Gastrocnemius medialis (tissue), 4 donors: ENCODE measurements at regions not wholly inside any gene's neighbourhood (a gene's known extent, or its start where the extent isn't known, plus 50 kb on each side); places are given as distances from the start of the nearest gene placed in this dataset.

Source experiments
- ATAC-seq, 2 donors: fragments of 150-250 bp; one replicate each; pipeline ENCODE4 v1.9.1; 2016
- DNase-seq, 2 donors: peaks; one replicate each; pipeline ENCODE4 v3.0.0-alpha.2; 2019
- H3K27ac ChIP-seq, 4 donors: fragments of 200-600 bp; sonication (generic); 1 replicate in 1 of 4; 2 replicates in 3 of 4; pipeline ENCODE4 v1.5.1; 2016 to 2018; ENCODE audit warnings: mild to moderate bottlenecking in 2 of 4, moderate library complexity in 1 of 4
- H3K27me3 ChIP-seq, 3 donors: fragments of 200-600 bp; sonication (generic) in 2 of 3; 1 replicate in 1 of 3; 2 replicates in 2 of 3; pipeline versions ENCODE4 v1.5.1 to v1.6.0; 2016 to 2019; ENCODE audit warnings: mild to moderate bottlenecking in 1 of 3, moderate library complexity in 1 of 3
- H3K36me3 ChIP-seq, 2 donors: fragments of 200-600 bp; sonication (generic) in 1 of 2; one replicate each; pipeline ENCODE4 v1.5.1; 2017 to 2018
- H3K4me1 ChIP-seq, 2 donors: fragments of 200-600 bp; sonication (generic) in 1 of 2; one replicate each; pipeline ENCODE4 v1.5.1; 2016 to 2017; ENCODE audit warnings: mild to moderate bottlenecking in 2 of 2
- H3K4me3 ChIP-seq, 4 donors: fragments of 200-600 bp; sonication (generic) in 3 of 4; 1 replicate in 1 of 4; 2 replicates in 3 of 4; pipeline ENCODE4 v1.5.1; 2016 to 2019; ENCODE audit warnings: mild to moderate bottlenecking in 2 of 4
- H3K9me3 ChIP-seq, 3 donors: fragments of 200-600 bp; sonication (generic) in 2 of 3; 1 replicate in 1 of 3; 2 replicates in 2 of 3; pipeline ENCODE4 v1.5.1; 2016 to 2019
- POLR2A ChIP-seq, 2 donors: fragments of 450-650 bp; IDR thresholded peaks; one replicate each; pipeline ENCODE4 v1.6.1; 2017; ENCODE audit warnings: antibody characterized with exemption in 2 of 2, mild to moderate bottlenecking in 2 of 2, moderate library complexity in 2 of 2
- in situ Hi-C, 4 donors: fragments of 200-750 bp; cut with MboI; loops; one replicate each; pipeline versions ENCODE4 v1.15.0 to v1.8.0; 2017; ENCODE audit warnings: low sequenced_read_pairs in 4 of 4
- intact Hi-C: fragments of 100-400 bp; cut with DNase I; formaldehyde crosslinking; loops from one replicate; pipeline ENCODE4 v1.15.1; 2023; ENCODE audit warnings: low total_unique reads
- TF ChIP-seq, protein P1 (sequence below), 5 experiments: fragments of 450-650 bp in 3 of 5; fragments of 200-600 bp in 2 of 5; sonication (generic) in 2 of 5; IDR thresholded peaks in 4 of 5; conservative IDR thresholded peaks in 1 of 5; 1 replicate in 4 of 5; 2 replicates in 1 of 5; pipeline ENCODE4 v1.5.1; 2016 to 2019; ENCODE audit warnings: antibody characterized with exemption in 5 of 5, mild to moderate bottlenecking in 3 of 5, moderate library complexity in 3 of 5

DNA sequence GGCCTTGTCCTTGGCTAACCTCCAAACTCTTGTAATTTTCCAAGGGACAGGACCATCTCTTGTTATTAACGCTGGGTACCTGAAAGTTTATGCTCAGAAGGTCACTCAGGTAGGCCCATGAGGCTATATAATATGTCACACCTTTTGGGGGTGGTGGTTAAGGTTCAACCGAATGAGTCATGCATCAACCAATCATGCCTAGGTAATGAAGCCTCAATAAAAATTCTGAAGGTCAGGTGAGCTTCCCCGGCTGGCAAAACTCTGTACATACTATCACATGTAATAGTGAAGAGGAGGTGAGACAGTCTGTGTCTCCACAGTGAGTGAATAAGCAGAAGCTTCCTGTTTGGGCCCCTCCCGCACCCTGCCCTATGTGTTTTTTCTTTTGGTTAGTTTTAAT lies 424.9 kb downstream of the PCDH17 start:
- H3K27ac ChIP-seq, result no peak overlapping the region
- intact Hi-C loops, result no loop called here
- DNase-seq (no peak), ATAC-seq (no peak)
- TF ChIP-seq POLR2A (IDR thresholded peaks at IDR 0.05), result no peak
- TF ChIP-seq, protein P1, sequence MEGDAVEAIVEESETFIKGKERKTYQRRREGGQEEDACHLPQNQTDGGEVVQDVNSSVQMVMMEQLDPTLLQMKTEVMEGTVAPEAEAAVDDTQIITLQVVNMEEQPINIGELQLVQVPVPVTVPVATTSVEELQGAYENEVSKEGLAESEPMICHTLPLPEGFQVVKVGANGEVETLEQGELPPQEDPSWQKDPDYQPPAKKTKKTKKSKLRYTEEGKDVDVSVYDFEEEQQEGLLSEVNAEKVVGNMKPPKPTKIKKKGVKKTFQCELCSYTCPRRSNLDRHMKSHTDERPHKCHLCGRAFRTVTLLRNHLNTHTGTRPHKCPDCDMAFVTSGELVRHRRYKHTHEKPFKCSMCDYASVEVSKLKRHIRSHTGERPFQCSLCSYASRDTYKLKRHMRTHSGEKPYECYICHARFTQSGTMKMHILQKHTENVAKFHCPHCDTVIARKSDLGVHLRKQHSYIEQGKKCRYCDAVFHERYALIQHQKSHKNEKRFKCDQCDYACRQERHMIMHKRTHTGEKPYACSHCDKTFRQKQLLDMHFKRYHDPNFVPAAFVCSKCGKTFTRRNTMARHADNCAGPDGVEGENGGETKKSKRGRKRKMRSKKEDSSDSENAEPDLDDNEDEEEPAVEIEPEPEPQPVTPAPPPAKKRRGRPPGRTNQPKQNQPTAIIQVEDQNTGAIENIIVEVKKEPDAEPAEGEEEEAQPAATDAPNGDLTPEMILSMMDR (IDR thresholded peaks at IDR 0.05 in 4 of 5, conservative IDR thresholded peaks at IDR 0.05 in 1 of 5), result no peak
- no peaks in the 10 kb centered on the region for H3K27me3 ChIP-seq
- H3K36me3 ChIP-seq, result no peaks in the 10 kb centered on the region
- H3K4me3 ChIP-seq, result no peak overlapping the region
- H3K9me3 ChIP-seq, result no peaks in the 10 kb centered on the region
- H3K4me1 ChIP-seq, result no peaks in the 10 kb centered on the region
- in situ Hi-C loops, result no loop called here

DNA sequence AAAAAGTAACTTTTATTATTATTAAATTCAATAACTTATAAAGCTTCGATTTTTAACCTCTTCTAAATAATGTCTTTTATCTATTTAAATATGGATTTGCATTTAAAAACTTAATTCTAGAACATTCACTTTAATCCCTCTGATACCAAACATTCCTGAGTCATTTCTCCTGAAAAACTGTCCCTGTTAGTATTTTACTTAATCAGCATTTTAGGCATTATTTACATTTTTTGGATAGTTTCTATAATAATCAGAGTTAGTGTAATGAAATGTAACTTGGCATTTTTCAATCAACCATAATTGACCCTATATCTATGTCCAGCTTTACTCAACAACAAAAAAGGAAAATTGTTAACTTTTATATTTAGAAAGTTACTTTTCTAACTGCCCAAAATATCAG lies 428.1 kb downstream of the PCDH17 start:
- Histone ChIP-seq H3K27ac (no peak overlapping the region), H3K27me3 (no peaks in the 10 kb centered on the region), H3K36me3 (no peaks in the 10 kb centered on the region), H3K4me3 (no peak overlapping the region), H3K4me1 (no peaks in the 10 kb centered on the region), H3K9me3 (no peaks in the 10 kb centered on the region)
- in situ Hi-C loops (no loop called here), intact Hi-C loops (no loop called here)
- no peak for TF ChIP-seq POLR2A (IDR thresholded peaks at IDR 0.05)
- TF ChIP-seq, protein P1 (IDR thresholded peaks at IDR 0.05 in 4 of 5, conservative IDR thresholded peaks at IDR 0.05 in 1 of 5), result no peak
- ATAC-seq (no peak), DNase-seq (no peak)

DNA sequence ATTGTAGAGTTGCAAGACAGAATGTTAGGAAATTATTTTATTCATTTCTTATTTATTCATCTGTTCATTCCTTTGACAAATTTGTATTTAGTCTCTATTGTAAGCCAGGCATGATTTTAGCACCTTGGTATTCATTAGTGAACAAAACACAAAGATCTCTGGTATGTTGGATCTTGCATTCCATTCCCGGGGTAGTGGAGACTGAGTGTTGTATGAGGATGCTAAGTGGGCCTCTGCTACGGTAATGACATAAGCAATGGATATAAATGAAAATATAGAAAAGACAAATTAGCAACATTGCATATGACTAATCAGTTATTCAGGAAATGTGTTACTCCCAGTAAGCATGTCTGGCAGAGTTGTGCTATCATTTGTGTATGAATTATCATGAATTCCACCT lies 449.3 kb downstream of the PCDH17 start:
- H3K36me3 ChIP-seq, result no peaks in the 10 kb centered on the region
- DNase-seq, result no peak

DNA sequence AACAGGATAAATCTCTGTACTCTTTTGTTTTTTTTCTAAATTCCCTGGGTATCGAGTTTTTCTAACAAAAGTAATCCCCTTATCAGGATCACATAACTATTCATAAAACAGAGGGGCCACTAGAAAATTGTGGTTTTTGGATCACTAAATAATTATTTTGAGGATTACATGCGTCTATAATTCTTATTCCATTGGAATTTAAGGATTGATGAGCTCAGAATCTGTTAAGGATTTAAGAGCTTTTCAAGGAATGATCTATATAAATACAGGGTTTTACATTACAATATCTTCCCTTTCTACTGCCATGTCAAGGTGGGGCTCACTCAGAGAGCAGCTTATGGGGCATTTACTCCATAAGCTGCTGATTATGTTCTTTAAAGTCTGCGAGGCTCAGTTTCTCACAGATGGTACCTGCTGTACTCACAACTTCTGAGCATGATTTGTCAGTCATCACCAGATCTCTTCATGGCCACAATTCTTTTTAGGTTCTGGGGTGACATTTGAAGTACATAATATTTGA lies 449.8 kb downstream of the PCDH17 start:
- in situ Hi-C loops, result no loop called here

More for the DNA sequence above, 449.3 kb downstream of the PCDH17 start:
- no peak for ATAC-seq
- Histone ChIP-seq H3K27me3 (no peaks in the 10 kb centered on the region), H3K4me1 (no peaks in the 10 kb centered on the region), H3K4me3 (no peak overlapping the region), H3K27ac (no peak overlapping the region), H3K9me3 (no peaks in the 10 kb centered on the region)
- TF ChIP-seq POLR2A (IDR thresholded peaks at IDR 0.05), result no peak
- TF ChIP-seq, protein P1 (IDR thresholded peaks at IDR 0.05 in 4 of 5, conservative IDR thresholded peaks at IDR 0.05 in 1 of 5), result no peak
- intact Hi-C loops (no loop called here), in situ Hi-C loops (no loop called here)

More for the DNA sequence above, 449.8 kb downstream of the PCDH17 start:
- Histone ChIP-seq H3K4me1 (no peaks in the 10 kb centered on the region), H3K27ac (no peak overlapping the region), H3K36me3 (no peaks in the 10 kb centered on the region), H3K9me3 (no peaks in the 10 kb centered on the region), H3K27me3 (no peaks in the 10 kb centered on the region), H3K4me3 (no peak overlapping the region)
- DNase-seq, result no peak
- no peak for ATAC-seq
- intact Hi-C loops, result no loop called here
- no peak for TF ChIP-seq POLR2A (IDR thresholded peaks at IDR 0.05)
- TF ChIP-seq, protein P1 (IDR thresholded peaks at IDR 0.05 in 4 of 5, conservative IDR thresholded peaks at IDR 0.05 in 1 of 5), result no peak
